CD8-positive, alpha-beta memory T cell (primary cell): ENCODE measurements at regions not wholly inside any gene's neighbourhood (a gene's known extent, or its start where the extent isn't known, plus 50 kb on each side); places are given as distances from the start of the nearest gene placed in this dataset.

Experiments
- CTCF ChIA-PET: fragments of 350-600 bp; sonication (Branson Sonifier 250); formaldehyde crosslinking; loops from one replicate; lab custom pipeline; 2021; ENCODE audit warnings: antibody characterized with exemption; lab: Charles Lee
- POLR2A ChIA-PET: fragments of 350-600 bp; sonication (Branson Sonifier 250); formaldehyde crosslinking; loops from one replicate; lab custom pipeline; 2021; ENCODE audit warnings: antibody characterized with exemption; lab: Charles Lee
- DNase-seq, 5 donors: peaks; one replicate each; pipeline versions ENCODE4 v3.0.0 to v3.0.0-alpha.2; 2020 to 2022; ENCODE audit warnings: mixed read lengths in 1 of 5
- H3K27ac ChIP-seq: one replicate; pipeline ENCODE4 v1.7.0; 2013; ENCODE audit warnings: low read depth, mild to moderate bottlenecking, low read length, moderate library complexity
- H3K27me3 ChIP-seq: 2 replicates; pipeline ENCODE4 v1.7.0; 2013; ENCODE audit warnings: low read length, mild to moderate bottlenecking; ENCODE audit not compliant: insufficient read depth, poor library complexity, severe bottlenecking
- H3K36me3 ChIP-seq: 2 replicates; pipeline ENCODE4 v1.7.0; 2013; ENCODE audit warnings: mild to moderate bottlenecking, low read length, moderate library complexity; ENCODE audit not compliant: insufficient read depth
- H3K4me1 ChIP-seq: 2 replicates; pipeline ENCODE4 v1.7.0; 2013; ENCODE audit warnings: mild to moderate bottlenecking, low read length, moderate library complexity; ENCODE audit not compliant: insufficient read depth
- H3K4me3 ChIP-seq: 2 replicates; pipeline ENCODE4 v1.7.0; 2013; ENCODE audit warnings: mild to moderate bottlenecking, low read length
- H3K9me3 ChIP-seq: 2 replicates; pipeline ENCODE4 v1.7.0; 2013; ENCODE audit warnings: mild to moderate bottlenecking, low read length
- H3K27ac Mint-ChIP-seq, 8 donors: one replicate each; pipeline ENCODE4 v1.8.0; 2020 to 2021; ENCODE audit warnings: mixed read lengths in 8 of 8, mild to moderate bottlenecking in 6 of 8, inconsistent platforms in 3 of 8, moderate library complexity in 3 of 8
- H3K27me3 Mint-ChIP-seq, 2 donors: one replicate each; pipeline ENCODE4 v1.8.0; 2020 to 2021; ENCODE audit warnings: mixed read lengths in 2 of 2, mild to moderate bottlenecking in 1 of 2, moderate library complexity in 1 of 2
- H3K36me3 Mint-ChIP-seq, 3 donors: one replicate each; pipeline ENCODE4 v1.8.0; 2020 to 2021; ENCODE audit warnings: mixed read lengths in 3 of 3, inconsistent platforms in 1 of 3, mild to moderate bottlenecking in 1 of 3
- H3K4me1 Mint-ChIP-seq, 3 donors: one replicate each; pipeline ENCODE4 v1.8.0; 2020 to 2021; ENCODE audit warnings: mixed read lengths in 3 of 3, inconsistent platforms in 1 of 3, mild to moderate bottlenecking in 1 of 3
- H3K4me3 Mint-ChIP-seq, 7 donors: one replicate each; pipeline ENCODE4 v1.8.0; 2020 to 2021; ENCODE audit warnings: mixed read lengths in 7 of 7, mild to moderate bottlenecking in 6 of 7, moderate library complexity in 4 of 7, inconsistent platforms in 2 of 7
- H3K9me3 Mint-ChIP-seq, 5 donors: one replicate each; pipeline ENCODE4 v1.8.0; 2020 to 2022; ENCODE audit warnings: mixed read lengths in 5 of 5, mild to moderate bottlenecking in 3 of 5, moderate library complexity in 2 of 5, inconsistent platforms in 1 of 5

DNA sequence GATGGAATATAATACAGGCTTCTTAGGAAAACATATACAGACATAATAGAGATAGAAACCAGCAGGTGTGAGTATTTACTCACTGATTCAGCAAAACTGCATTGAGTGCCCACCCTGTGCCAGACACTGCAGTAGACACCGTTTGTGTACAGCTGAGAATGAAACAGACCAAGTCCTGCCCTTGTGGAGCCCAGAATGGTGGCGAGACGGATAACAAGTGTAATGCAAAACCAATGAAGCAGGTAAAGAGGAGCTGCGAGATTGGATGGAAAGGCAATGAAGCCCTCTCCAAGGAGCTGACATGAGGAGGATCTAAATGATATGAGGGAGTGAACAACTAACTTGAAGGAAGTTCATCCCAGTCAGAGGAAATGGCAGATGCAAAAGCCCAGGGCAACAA lies 256.4 kb downstream of the MEX3B start:
- H3K9me3 Mint-ChIP-seq: peaks cover 0 to 2% (median 0%) of the 10 kb centered on the region in 5 donors
- H3K27me3 Mint-ChIP-seq: peaks cover 4% of the 10 kb centered on the region in 2 donors
- Histone ChIP-seq H3K9me3 (no peaks in the 10 kb centered on the region), H3K36me3 (no peaks in the 10 kb centered on the region), H3K27me3 (no peaks in the 10 kb centered on the region), H3K27ac (no peak overlapping the region), H3K4me3 (no peak overlapping the region), H3K4me1 (no peaks in the 10 kb centered on the region)
- H3K27ac Mint-ChIP-seq: no peak overlapping the region
- DNase-seq: no peak
- ChIA-PET CTCF (no interaction called here), POLR2A (no interaction called here)
- H3K4me3 Mint-ChIP-seq: no peak overlapping the region
- H3K4me1 Mint-ChIP-seq: no peaks in the 10 kb centered on the region
- no peaks in the 10 kb centered on the region for H3K36me3 Mint-ChIP-seq

DNA sequence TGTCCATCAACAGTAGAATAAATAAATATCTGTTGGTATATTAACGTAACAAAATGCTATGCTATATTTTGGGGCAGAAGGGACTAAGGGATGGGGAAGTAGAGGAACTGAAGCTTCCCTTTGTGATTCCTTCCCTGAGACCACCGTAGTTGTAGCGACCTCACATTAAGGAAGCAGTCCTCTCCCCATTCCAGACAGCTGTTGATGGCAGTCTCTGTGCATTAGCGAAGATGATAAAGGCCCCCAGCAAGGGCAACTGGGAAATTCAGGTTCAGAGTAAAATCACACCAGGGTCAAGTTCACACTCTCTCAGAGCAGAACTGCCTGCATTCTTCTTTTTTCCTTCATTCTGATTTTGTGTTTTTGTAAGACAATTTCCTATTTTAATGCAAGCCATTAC lies 259.0 kb downstream of the MEX3B start:
- Mint-ChIP-seq H3K36me3 (no peaks in the 10 kb centered on the region), H3K27ac (no peak overlapping the region), H3K9me3 (peaks cover 0 to 2% (median 0%) of the 10 kb centered on the region in 5 donors), H3K27me3 (peaks cover 4 to 11% of the 10 kb centered on the region in 2 donors), H3K4me1 (no peaks in the 10 kb centered on the region), H3K4me3 (no peak overlapping the region)
- Histone ChIP-seq H3K27me3 (no peaks in the 10 kb centered on the region), H3K9me3 (no peaks in the 10 kb centered on the region), H3K27ac (no peak overlapping the region), H3K36me3 (no peaks in the 10 kb centered on the region), H3K4me1 (no peaks in the 10 kb centered on the region), H3K4me3 (no peak overlapping the region)
- CTCF ChIA-PET: no interaction called here
- POLR2A ChIA-PET: no interaction called here
- no peak for DNase-seq

DNA sequence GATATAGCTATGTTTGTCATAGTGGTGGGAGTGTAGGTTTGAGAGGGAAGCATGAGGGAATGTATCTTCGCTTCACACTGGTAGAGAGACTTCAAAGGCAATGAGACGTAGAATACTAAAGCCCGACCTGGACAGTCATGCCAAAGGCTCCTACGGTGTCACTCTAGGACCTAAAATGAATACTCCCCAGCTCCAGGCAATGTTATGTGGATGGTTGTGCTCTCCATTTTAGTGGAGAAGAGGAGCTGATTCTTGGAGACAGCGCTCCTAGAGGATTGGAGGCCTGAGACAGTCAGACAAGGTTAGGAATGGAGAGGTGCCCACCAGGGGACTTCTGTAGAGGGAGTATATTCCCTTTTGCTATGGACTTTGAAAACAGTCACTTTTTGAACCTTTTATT lies 260.1 kb downstream of the MEX3B start:
- Mint-ChIP-seq H3K27me3 (peaks cover 4 to 14% of the 10 kb centered on the region in 2 donors), H3K9me3 (peaks cover 0 to 3% (median 0%) of the 10 kb centered on the region in 5 donors), H3K27ac (no peak overlapping the region), H3K36me3 (no peaks in the 10 kb centered on the region), H3K4me3 (no peak overlapping the region), H3K4me1 (no peaks in the 10 kb centered on the region)
- Histone ChIP-seq H3K4me3 (no peak overlapping the region), H3K4me1 (no peaks in the 10 kb centered on the region), H3K27ac (no peak overlapping the region), H3K27me3 (no peaks in the 10 kb centered on the region), H3K36me3 (no peaks in the 10 kb centered on the region), H3K9me3 (no peaks in the 10 kb centered on the region)
- POLR2A ChIA-PET: no interaction called here
- CTCF ChIA-PET: no interaction called here
- DNase-seq: no peak

DNA sequence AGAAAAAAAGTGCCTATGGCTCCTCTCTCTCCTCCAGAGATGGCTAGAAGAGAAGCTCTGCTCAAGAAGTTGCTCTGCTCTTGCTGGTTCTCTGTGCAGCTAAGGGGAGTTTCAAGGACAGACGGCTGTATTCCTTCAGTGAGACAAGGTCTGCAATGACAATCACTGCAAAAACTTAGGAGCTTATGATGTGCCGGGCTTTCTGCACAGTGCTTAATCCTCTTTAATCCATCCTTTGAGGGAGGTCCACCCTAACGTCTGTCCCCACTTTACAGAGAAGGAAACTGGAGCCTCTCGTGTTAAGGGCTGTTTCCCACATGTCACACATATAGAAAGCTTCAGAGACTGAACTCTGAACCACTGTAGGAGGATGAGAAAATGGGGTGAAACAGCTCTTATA lies 260.6 kb downstream of the MEX3B start:
- H3K4me1 ChIP-seq: no peaks in the 10 kb centered on the region
- no peak overlapping the region for H3K4me3 ChIP-seq
- H3K36me3 ChIP-seq: no peaks in the 10 kb centered on the region
- no peaks in the 10 kb centered on the region for H3K36me3 Mint-ChIP-seq
- ChIA-PET CTCF (no interaction called here), POLR2A (no interaction called here)
- no peak overlapping the region for H3K27ac Mint-ChIP-seq
- no peaks in the 10 kb centered on the region for H3K4me1 Mint-ChIP-seq
- DNase-seq: no peak
- H3K9me3 ChIP-seq: no peaks in the 10 kb centered on the region
- H3K4me3 Mint-ChIP-seq: no peak overlapping the region
- no peak overlapping the region for H3K27ac ChIP-seq
- peaks cover 4 to 14% of the 10 kb centered on the region in 2 donors for H3K27me3 Mint-ChIP-seq
- H3K9me3 Mint-ChIP-seq: peaks cover 0 to 6% (median 0%) of the 10 kb centered on the region in 5 donors
- no peaks in the 10 kb centered on the region for H3K27me3 ChIP-seq

DNA sequence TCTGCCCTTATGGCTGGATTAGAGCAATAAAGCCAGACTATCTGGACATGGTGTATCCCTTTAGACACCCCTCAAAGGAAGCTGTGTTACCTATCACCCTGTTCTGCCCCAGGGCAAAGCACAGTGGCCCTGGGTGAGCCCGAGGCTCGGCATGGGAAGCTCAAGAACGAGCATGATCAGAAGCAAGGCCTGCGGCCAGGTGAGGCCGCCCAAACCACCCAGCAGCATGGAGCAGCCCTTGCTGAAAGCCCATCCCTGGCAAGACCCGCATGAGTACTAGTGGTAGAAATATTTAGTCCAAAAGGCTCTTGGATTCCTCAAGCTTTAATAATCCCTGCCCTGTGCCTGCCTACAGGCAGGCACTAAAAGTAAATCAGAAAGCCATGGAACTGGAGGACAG lies 261.1 kb downstream of the MEX3B start:
- no peak overlapping the region for H3K4me3 ChIP-seq
- H3K27me3 ChIP-seq: no peaks in the 10 kb centered on the region
- no peaks in the 10 kb centered on the region for H3K36me3 Mint-ChIP-seq
- no peak for DNase-seq
- ChIA-PET CTCF (no interaction called here), POLR2A (no interaction called here)
- H3K36me3 ChIP-seq: no peaks in the 10 kb centered on the region
- H3K4me1 Mint-ChIP-seq: no peaks in the 10 kb centered on the region
- peaks cover 4 to 14% of the 10 kb centered on the region in 2 donors for H3K27me3 Mint-ChIP-seq
- no peaks in the 10 kb centered on the region for H3K4me1 ChIP-seq
- no peak overlapping the region for H3K4me3 Mint-ChIP-seq
- no peak overlapping the region for H3K27ac Mint-ChIP-seq
- peaks cover 0 to 6% (median 0%) of the 10 kb centered on the region in 5 donors for H3K9me3 Mint-ChIP-seq
- H3K9me3 ChIP-seq: no peaks in the 10 kb centered on the region
- no peak overlapping the region for H3K27ac ChIP-seq

DNA sequence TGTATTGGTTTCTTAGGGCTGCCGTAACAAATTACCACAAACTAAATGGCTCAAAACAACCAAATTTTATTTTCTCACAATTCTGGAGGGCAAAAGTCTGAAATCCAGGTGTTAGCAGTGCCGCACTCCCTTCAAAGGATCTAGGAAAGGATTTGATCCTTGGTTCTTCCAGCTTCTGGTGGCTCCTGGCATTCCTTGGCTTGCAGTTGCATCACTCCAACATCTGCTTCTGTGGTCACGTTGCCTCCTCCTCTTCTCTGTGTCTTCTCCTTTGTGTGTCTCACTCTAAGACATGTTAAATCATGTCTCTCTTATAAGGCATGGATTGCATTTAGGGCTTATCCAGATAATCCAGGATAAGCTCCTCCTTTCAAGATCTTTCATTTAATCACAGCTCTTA lies 262.2 kb downstream of the MEX3B start:
- no peaks in the 10 kb centered on the region for H3K9me3 ChIP-seq
- no peaks in the 10 kb centered on the region for H3K4me1 ChIP-seq
- no peak for DNase-seq
- Mint-ChIP-seq H3K9me3 (peaks cover 0 to 6% (median 0%) of the 10 kb centered on the region in 5 donors), H3K4me3 (no peak overlapping the region), H3K36me3 (no peaks in the 10 kb centered on the region), H3K4me1 (no peaks in the 10 kb centered on the region), H3K27ac (no peak overlapping the region), H3K27me3 (peaks cover 11 to 14% of the 10 kb centered on the region in 2 donors)
- H3K27me3 ChIP-seq: no peaks in the 10 kb centered on the region
- ChIA-PET POLR2A (no interaction called here), CTCF (no interaction called here)
- no peak overlapping the region for H3K4me3 ChIP-seq
- no peaks in the 10 kb centered on the region for H3K36me3 ChIP-seq
- no peak overlapping the region for H3K27ac ChIP-seq

DNA sequence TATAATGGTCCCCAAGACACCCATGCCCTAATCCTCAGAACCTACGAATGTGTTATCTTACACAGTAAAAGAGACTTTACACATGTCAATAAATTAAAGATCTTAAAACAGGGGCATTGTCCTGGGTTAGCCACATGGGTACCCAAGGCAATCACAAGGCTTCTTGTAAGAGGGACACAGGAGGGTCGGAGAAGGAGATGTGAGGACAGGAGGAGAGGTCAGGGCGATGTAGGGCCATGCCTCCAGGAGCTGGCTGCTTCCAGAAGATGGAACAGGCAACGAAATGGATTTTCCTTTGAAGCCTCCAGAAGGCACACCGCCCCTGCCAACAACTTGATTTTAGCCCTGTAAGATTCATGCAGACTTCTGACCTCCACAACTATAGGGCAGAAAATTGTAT lies 262.7 kb downstream of the MEX3B start:
- Histone ChIP-seq H3K36me3 (no peaks in the 10 kb centered on the region), H3K27ac (no peak overlapping the region), H3K4me3 (no peak overlapping the region), H3K9me3 (no peaks in the 10 kb centered on the region), H3K4me1 (no peaks in the 10 kb centered on the region), H3K27me3 (no peaks in the 10 kb centered on the region)
- no peak for DNase-seq
- peaks cover 0 to 6% (median 0%) of the 10 kb centered on the region in 5 donors for H3K9me3 Mint-ChIP-seq
- no peaks in the 10 kb centered on the region for H3K36me3 Mint-ChIP-seq
- H3K27ac Mint-ChIP-seq: no peak overlapping the region
- CTCF ChIA-PET: no interaction called here
- peaks cover 11 to 12% of the 10 kb centered on the region in 2 donors for H3K27me3 Mint-ChIP-seq
- H3K4me3 Mint-ChIP-seq: no peak overlapping the region
- POLR2A ChIA-PET: no interaction called here
- H3K4me1 Mint-ChIP-seq: no peaks in the 10 kb centered on the region

DNA sequence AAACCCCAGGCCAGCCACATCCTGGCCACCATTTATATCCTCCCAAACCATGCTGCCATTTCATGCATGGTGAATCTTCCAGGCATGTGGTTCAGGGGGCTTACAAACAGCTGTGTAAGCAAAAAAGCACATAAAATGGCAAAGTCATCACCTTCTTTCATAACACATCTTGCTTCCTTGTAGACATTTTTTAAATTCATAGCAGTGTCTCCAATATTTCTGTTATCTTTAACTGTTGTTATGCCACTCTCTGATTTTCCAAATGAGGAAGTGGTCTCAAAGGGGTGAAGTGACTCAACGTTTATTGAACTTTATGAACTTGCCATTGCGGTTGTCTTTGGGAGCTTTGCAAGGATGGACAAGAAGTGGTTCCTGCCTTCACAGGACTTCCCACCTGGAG lies 264.4 kb downstream of the MEX3B start:
- POLR2A ChIA-PET: no interaction called here
- Mint-ChIP-seq H3K9me3 (peaks cover 0 to 6% (median 0%) of the 10 kb centered on the region in 5 donors), H3K27me3 (peaks cover 11 to 17% of the 10 kb centered on the region in 2 donors)

DNA sequence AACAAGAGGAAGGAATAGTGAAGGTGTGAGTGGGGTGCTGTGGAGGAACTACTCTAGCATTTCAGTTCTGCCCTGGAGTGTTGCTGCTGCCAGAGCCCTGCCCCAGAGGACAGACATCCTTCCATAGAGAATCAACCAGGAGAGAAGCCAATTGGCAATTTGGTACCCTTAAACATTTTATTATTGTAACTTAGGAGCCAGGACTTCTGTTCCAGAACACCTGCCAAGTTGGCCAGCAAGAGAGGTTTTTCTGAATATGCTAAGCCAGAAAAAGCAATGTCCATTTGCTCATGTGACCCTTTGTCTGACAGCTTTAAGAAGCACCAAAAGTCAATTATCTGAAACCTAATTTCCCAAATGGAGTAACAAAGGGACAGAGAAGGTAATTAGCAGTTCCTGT lies 264.9 kb downstream of the MEX3B start:
- H3K4me1 ChIP-seq: no peaks in the 10 kb centered on the region
- H3K9me3 ChIP-seq: no peaks in the 10 kb centered on the region
- H3K36me3 ChIP-seq: no peaks in the 10 kb centered on the region
- peaks cover 0 to 6% (median 0%) of the 10 kb centered on the region in 5 donors for H3K9me3 Mint-ChIP-seq
- no peaks in the 10 kb centered on the region for H3K36me3 Mint-ChIP-seq
- ChIA-PET POLR2A (no interaction called here), CTCF (no interaction called here)
- no peaks in the 10 kb centered on the region for H3K4me1 Mint-ChIP-seq
- H3K27ac Mint-ChIP-seq: no peak overlapping the region
- H3K27ac ChIP-seq: no peak overlapping the region
- no peak overlapping the region for H3K4me3 ChIP-seq
- H3K27me3 ChIP-seq: no peaks in the 10 kb centered on the region
- H3K27me3 Mint-ChIP-seq: peaks cover 11 to 17% of the 10 kb centered on the region in 2 donors
- no peak for DNase-seq
- H3K4me3 Mint-ChIP-seq: no peak overlapping the region

More for the DNA sequence above, 264.4 kb downstream of the MEX3B start:
- CTCF ChIA-PET: no interaction called here
- no peaks in the 10 kb centered on the region for H3K36me3 ChIP-seq
- H3K36me3 Mint-ChIP-seq: no peaks in the 10 kb centered on the region
- no peak overlapping the region for H3K4me3 Mint-ChIP-seq
- no peaks in the 10 kb centered on the region for H3K4me1 Mint-ChIP-seq
- H3K4me1 ChIP-seq: no peaks in the 10 kb centered on the region
- no peak for DNase-seq
- no peak overlapping the region for H3K27ac ChIP-seq
- H3K9me3 ChIP-seq: no peaks in the 10 kb centered on the region
- no peaks in the 10 kb centered on the region for H3K27me3 ChIP-seq
- H3K27ac Mint-ChIP-seq: no peak overlapping the region
- H3K4me3 ChIP-seq: no peak overlapping the region
